Lower leg skin (tissue), 3 donors: ENCODE measurements at regions not wholly inside any gene's neighbourhood (a gene's known extent, or its start where the extent isn't known, plus 50 kb on each side); places are given as distances from the start of the nearest gene placed in this dataset.

Experiments
- POLR2A ChIP-seq, 2 donors: fragments of 450-650 bp; IDR thresholded peaks; one replicate each; pipeline ENCODE4 v1.6.1; 2016 to 2017; ENCODE audit warnings: antibody characterized with exemption in 2 of 2, mild to moderate bottlenecking in 1 of 2, moderate library complexity in 1 of 2
- TF ChIP-seq, protein P1 (sequence below), 3 donors: fragments of 450-650 bp; IDR thresholded peaks; one replicate each; pipeline ENCODE4 v1.5.1; 2016; ENCODE audit warnings: antibody characterized with exemption in 3 of 3, mild to moderate bottlenecking in 3 of 3, moderate library complexity in 2 of 3

GRCh38 chr7:120014925-120015465 lies 258.0 kb upstream of the KCND2 start:
- no peak for TF ChIP-seq POLR2A (IDR thresholded peaks at IDR 0.05)
- TF ChIP-seq, protein P1, sequence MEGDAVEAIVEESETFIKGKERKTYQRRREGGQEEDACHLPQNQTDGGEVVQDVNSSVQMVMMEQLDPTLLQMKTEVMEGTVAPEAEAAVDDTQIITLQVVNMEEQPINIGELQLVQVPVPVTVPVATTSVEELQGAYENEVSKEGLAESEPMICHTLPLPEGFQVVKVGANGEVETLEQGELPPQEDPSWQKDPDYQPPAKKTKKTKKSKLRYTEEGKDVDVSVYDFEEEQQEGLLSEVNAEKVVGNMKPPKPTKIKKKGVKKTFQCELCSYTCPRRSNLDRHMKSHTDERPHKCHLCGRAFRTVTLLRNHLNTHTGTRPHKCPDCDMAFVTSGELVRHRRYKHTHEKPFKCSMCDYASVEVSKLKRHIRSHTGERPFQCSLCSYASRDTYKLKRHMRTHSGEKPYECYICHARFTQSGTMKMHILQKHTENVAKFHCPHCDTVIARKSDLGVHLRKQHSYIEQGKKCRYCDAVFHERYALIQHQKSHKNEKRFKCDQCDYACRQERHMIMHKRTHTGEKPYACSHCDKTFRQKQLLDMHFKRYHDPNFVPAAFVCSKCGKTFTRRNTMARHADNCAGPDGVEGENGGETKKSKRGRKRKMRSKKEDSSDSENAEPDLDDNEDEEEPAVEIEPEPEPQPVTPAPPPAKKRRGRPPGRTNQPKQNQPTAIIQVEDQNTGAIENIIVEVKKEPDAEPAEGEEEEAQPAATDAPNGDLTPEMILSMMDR (IDR thresholded peaks at IDR 0.05), result no peak
